ENCODE measurements at regions not wholly inside any gene's neighbourhood (a gene's known extent, or its start where the extent isn't known, plus 50 kb on each side); places are given as distances from the start of the nearest gene placed in this dataset.
A peak's percentile ranks its signal among the peaks of the same experiment; 100 is the strongest.

DNA sequence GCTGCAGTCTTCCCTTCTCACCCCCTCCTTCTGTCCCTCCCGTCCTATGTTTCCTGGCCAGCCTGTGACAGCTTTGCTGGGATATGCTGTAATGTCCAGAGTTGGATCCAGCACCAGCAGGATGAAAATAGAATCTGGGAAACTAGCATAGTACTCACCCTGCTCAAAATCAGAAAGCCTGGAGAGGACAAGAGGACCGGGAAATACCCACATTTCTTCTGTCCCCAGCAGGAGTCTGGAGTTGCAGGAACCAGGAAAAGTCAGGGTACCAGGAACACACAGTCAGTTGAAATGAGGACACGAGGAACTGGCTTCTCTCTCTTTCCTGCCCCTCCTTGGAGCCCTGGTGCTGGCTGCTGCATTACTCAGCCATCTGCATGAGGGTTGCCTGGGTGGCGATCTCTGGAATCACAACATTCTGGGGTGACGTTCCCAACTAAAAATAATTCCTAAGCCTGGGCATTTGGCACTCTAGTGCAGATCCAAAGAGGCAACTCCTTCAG, 59.6 kb upstream of the NFIL3 start:
- 29% methylated on average over 5 of the region's 5 CpGs for WGBS

DNA sequence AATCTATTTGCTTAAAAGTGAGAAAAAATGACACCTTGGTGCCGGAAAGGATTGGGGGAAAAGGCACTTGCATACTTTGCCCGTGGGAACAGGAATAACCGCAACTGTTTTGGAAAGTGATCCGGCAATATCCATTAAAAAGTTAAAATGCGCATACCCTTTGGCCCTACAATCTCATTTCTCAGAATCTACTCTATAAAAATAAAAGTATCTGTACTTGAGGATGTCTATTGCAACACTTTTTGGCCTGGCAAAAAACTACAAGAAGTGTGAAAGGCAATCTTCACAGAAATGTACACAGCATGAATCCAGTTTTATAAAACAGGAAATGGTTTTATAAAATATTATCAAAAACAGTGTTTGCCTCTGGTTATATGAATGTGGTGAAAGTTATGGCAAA, 58.3 kb upstream of the NFIL3 start:
- Histone ChIP-seq H3K27me3 (no peaks in the 10 kb centered on the region), H3K4me3 (no peak overlapping the region), H3K27ac (replicated peaks in 1 of 4) (peak overlapping the region in 1 of 4 donors; percentile 76), H3K9me3 (no peaks in the 10 kb centered on the region), H3K36me3 (no peaks in the 10 kb centered on the region), H3K4me1 (peaks cover 15 to 33% (median 23%) of the 10 kb centered on the region in 4 donors)
- TF ChIP-seq POLR2A (IDR thresholded peaks at IDR 0.05; ENCODE audit: low read depth): no peak
- no peak for TF ChIP-seq POLR2AphosphoS5 (IDR thresholded peaks at IDR 0.05)
- TF ChIP-seq, protein P1, sequence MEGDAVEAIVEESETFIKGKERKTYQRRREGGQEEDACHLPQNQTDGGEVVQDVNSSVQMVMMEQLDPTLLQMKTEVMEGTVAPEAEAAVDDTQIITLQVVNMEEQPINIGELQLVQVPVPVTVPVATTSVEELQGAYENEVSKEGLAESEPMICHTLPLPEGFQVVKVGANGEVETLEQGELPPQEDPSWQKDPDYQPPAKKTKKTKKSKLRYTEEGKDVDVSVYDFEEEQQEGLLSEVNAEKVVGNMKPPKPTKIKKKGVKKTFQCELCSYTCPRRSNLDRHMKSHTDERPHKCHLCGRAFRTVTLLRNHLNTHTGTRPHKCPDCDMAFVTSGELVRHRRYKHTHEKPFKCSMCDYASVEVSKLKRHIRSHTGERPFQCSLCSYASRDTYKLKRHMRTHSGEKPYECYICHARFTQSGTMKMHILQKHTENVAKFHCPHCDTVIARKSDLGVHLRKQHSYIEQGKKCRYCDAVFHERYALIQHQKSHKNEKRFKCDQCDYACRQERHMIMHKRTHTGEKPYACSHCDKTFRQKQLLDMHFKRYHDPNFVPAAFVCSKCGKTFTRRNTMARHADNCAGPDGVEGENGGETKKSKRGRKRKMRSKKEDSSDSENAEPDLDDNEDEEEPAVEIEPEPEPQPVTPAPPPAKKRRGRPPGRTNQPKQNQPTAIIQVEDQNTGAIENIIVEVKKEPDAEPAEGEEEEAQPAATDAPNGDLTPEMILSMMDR (IDR thresholded peaks at IDR 0.05): no peak
- TF ChIP-seq EP300 (IDR thresholded peaks at IDR 0.05): no peak
- no peak for DNase-seq (ENCODE audit: extremely low spot score)
- intact Hi-C loops (cut with DNase I): no loop called here
- 91% methylated on average over 5 of the region's 5 CpGs for WGBS

More for the DNA sequence above, 59.6 kb upstream of the NFIL3 start:
- intact Hi-C loops (cut with DNase I): no loop called here
- Histone ChIP-seq H3K27me3 (no peaks in the 10 kb centered on the region), H3K27ac (replicated peaks in 1 of 4) (peak overlapping the region; percentile 69 to 76 (median 70)), H3K36me3 (no peaks in the 10 kb centered on the region), H3K9me3 (no peaks in the 10 kb centered on the region), H3K4me3 (no peak overlapping the region), H3K4me1 (peaks cover 15 to 33% (median 23%) of the 10 kb centered on the region in 4 donors)
- DNase-seq (ENCODE audit: extremely low spot score): no peak
- no peak for TF ChIP-seq POLR2A (IDR thresholded peaks at IDR 0.05; ENCODE audit: low read depth)
- peak in 1 of 2 donors; percentile 19 for TF ChIP-seq POLR2AphosphoS5 (IDR thresholded peaks at IDR 0.05)
- peak; percentile 70 for TF ChIP-seq EP300 (IDR thresholded peaks at IDR 0.05)
- TF ChIP-seq, protein P1 (IDR thresholded peaks at IDR 0.05): no peak

DNA sequence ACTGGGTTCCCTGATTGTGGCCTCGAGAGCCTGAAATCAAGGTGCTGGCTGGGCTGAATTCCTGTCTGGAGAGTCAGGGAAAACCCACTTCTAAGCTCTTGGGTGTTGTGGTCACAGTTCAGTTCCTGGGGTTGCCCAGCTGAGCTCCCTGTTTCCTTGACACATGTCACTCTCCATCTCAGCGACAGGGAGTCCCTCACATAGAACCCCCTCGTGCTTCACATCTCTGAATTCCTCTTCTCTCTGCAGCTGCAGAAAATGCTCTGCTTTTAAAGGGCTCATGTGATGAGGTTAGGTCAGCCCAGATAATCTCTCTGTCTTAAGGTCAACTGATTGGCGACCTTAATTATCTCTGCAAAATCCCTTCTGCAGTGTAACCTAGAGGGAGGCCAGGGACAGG, 53.5 kb upstream of the NFIL3 start:
- no peaks in the 10 kb centered on the region for H3K36me3 ChIP-seq
- H3K4me3 ChIP-seq: no peak overlapping the region
- H3K27ac ChIP-seq (replicated peaks in 1 of 4): no peak overlapping the region
- no peak for DNase-seq (ENCODE audit: extremely low spot score)
- WGBS: 69% methylated on average over 4 of the region's 4 CpGs
- intact Hi-C loops (cut with DNase I): no loop called here
- TF ChIP-seq POLR2AphosphoS5 (IDR thresholded peaks at IDR 0.05): no peak
- no peak for TF ChIP-seq POLR2A (IDR thresholded peaks at IDR 0.05; ENCODE audit: low read depth)
- TF ChIP-seq, protein P1 (IDR thresholded peaks at IDR 0.05): no peak
- TF ChIP-seq EP300 (IDR thresholded peaks at IDR 0.05): no peak
- no peaks in the 10 kb centered on the region for H3K9me3 ChIP-seq
- H3K4me1 ChIP-seq: peaks cover 0 to 9% (median 5%) of the 10 kb centered on the region in 4 donors
- H3K27me3 ChIP-seq: no peaks in the 10 kb centered on the region

DNA sequence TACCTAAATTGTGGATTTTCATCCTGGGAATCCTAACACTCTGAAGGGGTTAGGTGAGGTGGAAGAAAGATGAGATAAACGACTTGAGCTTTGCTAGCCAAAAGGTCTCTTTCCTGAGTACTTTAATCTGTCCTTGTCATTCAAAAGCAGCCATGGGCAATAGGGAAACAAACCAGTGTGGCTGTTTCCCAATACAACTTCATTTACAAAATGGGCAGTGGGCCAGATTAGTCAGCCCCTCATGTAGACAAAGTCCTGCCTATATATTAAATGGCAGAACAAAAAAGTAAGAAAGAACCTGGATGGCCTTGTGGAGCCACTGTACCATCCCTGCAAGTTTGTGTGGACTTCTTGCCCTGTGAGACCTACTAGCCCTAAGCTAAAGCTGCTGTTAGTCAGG, 51.0 kb upstream of the NFIL3 start:
- H3K4me3 ChIP-seq: no peak overlapping the region
- intact Hi-C loops (cut with DNase I): no loop called here
- H3K36me3 ChIP-seq: no peaks in the 10 kb centered on the region
- H3K4me1 ChIP-seq: peaks cover 0 to 4% (median under 1%) of the 10 kb centered on the region in 4 donors
- WGBS: 33% methylated on average over 1 of the region's 1 CpG
- DNase-seq (ENCODE audit: extremely low spot score): no peak
- TF ChIP-seq, protein P1 (IDR thresholded peaks at IDR 0.05): no peak
- no peak for TF ChIP-seq POLR2A (IDR thresholded peaks at IDR 0.05; ENCODE audit: low read depth)
- no peak for TF ChIP-seq EP300 (IDR thresholded peaks at IDR 0.05)
- no peak for TF ChIP-seq POLR2AphosphoS5 (IDR thresholded peaks at IDR 0.05)
- H3K27ac ChIP-seq (replicated peaks in 1 of 4): no peak overlapping the region
- H3K9me3 ChIP-seq: no peaks in the 10 kb centered on the region
- H3K27me3 ChIP-seq: no peaks in the 10 kb centered on the region

Measured in esophagus muscularis mucosa (tissue), 4 donors.